ENCODE measurements at regions not wholly inside any gene's neighbourhood (a gene's known extent, or its start where the extent isn't known, plus 50 kb on each side); places are given as distances from the start of the nearest gene placed in this dataset.

DNA sequence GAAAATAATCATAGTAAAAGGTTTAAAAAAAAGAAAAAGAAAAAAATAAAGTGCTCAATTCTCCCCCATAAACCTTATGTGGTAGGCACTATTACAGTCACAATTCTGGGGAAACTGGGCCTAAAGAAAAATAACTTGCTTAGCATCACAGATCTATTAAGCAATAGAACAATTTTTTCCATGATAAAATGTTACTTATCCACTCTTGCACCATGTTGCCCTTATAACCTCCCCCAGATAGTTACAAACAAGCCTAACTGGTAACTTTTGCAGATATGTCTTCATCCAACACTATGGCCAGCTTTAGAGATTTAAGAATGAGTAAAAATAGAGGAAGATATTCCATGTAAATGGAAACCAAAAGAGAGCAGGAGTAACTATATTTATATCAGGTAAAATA lies 164.8 kb downstream of the DUSP6 start:
- H3K27ac ChIP-seq (ENCODE audit: low read depth, low read length, poor library complexity, severe bottlenecking), result no peak overlapping the region
- H3K9me3 ChIP-seq (ENCODE audit: low read length), result peaks cover 10% of the 10 kb centered on the region
- H3K36me3 ChIP-seq (ENCODE audit: insufficient read depth, low read length), result no peaks in the 10 kb centered on the region
- H3K4me3 ChIP-seq (ENCODE audit: low read depth, low read length, poor library complexity, severe bottlenecking), result no peak overlapping the region
- H3K4me2 ChIP-seq (ENCODE audit: low read length), result no peak overlapping the region
- H3K4me1 ChIP-seq (ENCODE audit: insufficient read depth, low read length, poor library complexity, severe bottlenecking), result no peaks in the 10 kb centered on the region
- no peaks in the 10 kb centered on the region for H3K9me2 ChIP-seq (ENCODE audit: insufficient read depth, low read length)
- ChIA-PET CTCF (ENCODE audit: unreplicated experiment) (no interaction called here), POLR2A (no interaction called here)
- no peaks in the 10 kb centered on the region for H4K20me1 ChIP-seq (ENCODE audit: insufficient read depth, low read length)
- BruUV-seq (replicated peaks), result no TSS peak
- TF ChIP-seq CTCF (conservative IDR thresholded peaks at IDR 0.05; ENCODE audit: low read length), result no peak
- TF ChIP-seq EZH2phosphoT487 (IDR thresholded peaks at IDR 0.05; ENCODE audit: borderline replicate concordance, low read depth, low read length), result no peak
- DNase-seq (ENCODE audit: low spot score), result no peak
- no peaks in the 10 kb centered on the region for H3K79me2 ChIP-seq (ENCODE audit: insufficient read depth, low read depth, low read length)
- intact Hi-C loops (cut with micrococcal nuclease; ENCODE audit: unreplicated experiment), result no loop called here
- H2AFZ ChIP-seq (ENCODE audit: low read length), result no peak overlapping the region

- CTCF ChIA-PET (ENCODE audit: unreplicated experiment), result no interaction called here
These were observed 166.4 kb downstream of the DUSP6 start for GRCh38 chr12:89185889-89186288.

DNA sequence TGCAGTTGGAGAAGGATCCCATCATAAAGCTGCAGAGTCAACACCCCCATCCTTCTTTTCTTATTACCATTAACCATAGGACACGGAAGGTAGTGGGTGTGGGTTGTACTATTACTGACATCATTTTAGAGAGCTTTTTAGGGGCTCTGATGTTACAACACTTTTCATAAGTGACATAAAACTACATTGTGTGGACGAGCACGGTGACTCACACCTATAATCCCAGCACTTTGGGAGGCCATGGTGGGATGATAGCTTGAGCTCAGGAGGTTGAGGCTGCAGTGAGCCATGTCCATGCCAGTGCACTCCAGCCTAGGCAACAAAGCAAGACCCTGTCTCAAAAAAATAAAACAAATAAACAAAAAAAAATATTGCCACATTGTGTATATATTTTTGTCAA lies 167.1 kb downstream of the DUSP6 start:
- DNase-seq (ENCODE audit: low spot score), result no peak
- Histone ChIP-seq H3K27ac (ENCODE audit: low read depth, low read length, poor library complexity, severe bottlenecking) (no peak overlapping the region), H3K36me3 (ENCODE audit: insufficient read depth, low read length) (no peaks in the 10 kb centered on the region), H3K4me1 (ENCODE audit: insufficient read depth, low read length, poor library complexity, severe bottlenecking) (no peaks in the 10 kb centered on the region), H3K79me2 (ENCODE audit: insufficient read depth, low read depth, low read length) (no peaks in the 10 kb centered on the region), H3K9me2 (ENCODE audit: insufficient read depth, low read length) (no peaks in the 10 kb centered on the region), H2AFZ (ENCODE audit: low read length) (no peak overlapping the region), H3K4me3 (ENCODE audit: low read depth, low read length, poor library complexity, severe bottlenecking) (no peak overlapping the region), H3K9me3 (ENCODE audit: low read length) (peaks cover 10% of the 10 kb centered on the region), H3K4me2 (ENCODE audit: low read length) (no peak overlapping the region), H4K20me1 (ENCODE audit: insufficient read depth, low read length) (no peaks in the 10 kb centered on the region)
- intact Hi-C loops (cut with micrococcal nuclease; ENCODE audit: unreplicated experiment), result no loop called here
- ChIA-PET CTCF (ENCODE audit: unreplicated experiment) (no interaction called here), POLR2A (no interaction called here)
- no peak for TF ChIP-seq EZH2phosphoT487 (IDR thresholded peaks at IDR 0.05; ENCODE audit: borderline replicate concordance, low read depth, low read length)
- no peak for TF ChIP-seq CTCF (conservative IDR thresholded peaks at IDR 0.05; ENCODE audit: low read length)
- BruUV-seq (replicated peaks), result no TSS peak

More at GRCh38 chr12:89185889-89186288, 166.4 kb downstream of the DUSP6 start:
- TF ChIP-seq EZH2phosphoT487 (IDR thresholded peaks at IDR 0.05; ENCODE audit: borderline replicate concordance, low read depth, low read length) (no peak), CTCF (conservative IDR thresholded peaks at IDR 0.05; ENCODE audit: low read length) (no peak)
- Histone ChIP-seq H4K20me1 (ENCODE audit: insufficient read depth, low read length) (no peaks in the 10 kb centered on the region), H3K79me2 (ENCODE audit: insufficient read depth, low read depth, low read length) (no peaks in the 10 kb centered on the region), H3K9me3 (ENCODE audit: low read length) (peaks cover 10% of the 10 kb centered on the region), H3K36me3 (ENCODE audit: insufficient read depth, low read length) (no peaks in the 10 kb centered on the region), H2AFZ (ENCODE audit: low read length) (no peak overlapping the region), H3K9me2 (ENCODE audit: insufficient read depth, low read length) (no peaks in the 10 kb centered on the region), H3K4me1 (ENCODE audit: insufficient read depth, low read length, poor library complexity, severe bottlenecking) (no peaks in the 10 kb centered on the region), H3K4me3 (ENCODE audit: low read depth, low read length, poor library complexity, severe bottlenecking) (no peak overlapping the region), H3K4me2 (ENCODE audit: low read length) (no peak overlapping the region), H3K27ac (ENCODE audit: low read depth, low read length, poor library complexity, severe bottlenecking) (no peak overlapping the region)
- intact Hi-C loops (cut with micrococcal nuclease; ENCODE audit: unreplicated experiment), result no loop called here
- no TSS peak for BruUV-seq (replicated peaks)
- no peak for DNase-seq (ENCODE audit: low spot score)
- POLR2A ChIA-PET, result no interaction called here
